Effector memory CD4-positive, alpha-beta T cell (primary cell): ENCODE measurements at regions not wholly inside any gene's neighbourhood (a gene's known extent, or its start where the extent isn't known, plus 50 kb on each side); places are given as distances from the start of the nearest gene placed in this dataset.

Experiments used
- DNase-seq, 3 donors: peaks; one replicate each; pipeline ENCODE4 v3.0.0-alpha.2; 2020
- H3K27ac ChIP-seq: 2 replicates; pipeline ENCODE4 v1.7.0; 2013; ENCODE audit warnings: mild to moderate bottlenecking, low read length, moderate library complexity; ENCODE audit not compliant: insufficient read depth, poor library complexity, severe bottlenecking
- H3K27me3 ChIP-seq: replicated peaks from 2 replicates; pipeline ENCODE4 v1.7.0; 2013; ENCODE audit warnings: mild to moderate bottlenecking, low read length; ENCODE audit not compliant: insufficient read depth, control insufficient read depth, poor library complexity, severe bottlenecking
- H3K36me3 ChIP-seq: 2 replicates; pipeline ENCODE4 v1.7.0; 2013; ENCODE audit warnings: mild to moderate bottlenecking, low read length, moderate library complexity; ENCODE audit not compliant: control insufficient read depth, insufficient read depth
- H3K4me1 ChIP-seq: 2 replicates; pipeline ENCODE4 v1.7.0; 2013; ENCODE audit warnings: low read length, mild to moderate bottlenecking; ENCODE audit not compliant: control insufficient read depth, insufficient read depth, poor library complexity, severe bottlenecking
- H3K4me3 ChIP-seq: 2 replicates; pipeline ENCODE4 v1.7.0; 2013; ENCODE audit warnings: low read length, low read depth, mild to moderate bottlenecking; ENCODE audit not compliant: insufficient read depth, poor library complexity, severe bottlenecking
- H3K9me3 ChIP-seq: 2 replicates; pipeline ENCODE4 v1.7.0; 2013; ENCODE audit warnings: mild to moderate bottlenecking, low read length, moderate library complexity; ENCODE audit not compliant: control insufficient read depth

- DNase-seq = no peak
- Histone ChIP-seq H3K27ac (no peak overlapping the region), H3K27me3 (no peaks in the 10 kb centered on the region), H3K36me3 (no peaks in the 10 kb centered on the region), H3K9me3 (no peaks in the 10 kb centered on the region), H3K4me3 (no peak overlapping the region), H3K4me1 (no peaks in the 10 kb centered on the region)
Measured at GRCh38 chr2:220215785-220216184, 588.4 kb downstream of the SLC4A3 start.

GRCh38 chr2:220219371-220219770 lies 591.9 kb downstream of the SLC4A3 start:
- Histone ChIP-seq H3K4me1 (no peaks in the 10 kb centered on the region), H3K36me3 (no peaks in the 10 kb centered on the region), H3K27ac (no peak overlapping the region), H3K27me3 (no peaks in the 10 kb centered on the region), H3K9me3 (no peaks in the 10 kb centered on the region), H3K4me3 (no peak overlapping the region)
- no peak for DNase-seq

DNA sequence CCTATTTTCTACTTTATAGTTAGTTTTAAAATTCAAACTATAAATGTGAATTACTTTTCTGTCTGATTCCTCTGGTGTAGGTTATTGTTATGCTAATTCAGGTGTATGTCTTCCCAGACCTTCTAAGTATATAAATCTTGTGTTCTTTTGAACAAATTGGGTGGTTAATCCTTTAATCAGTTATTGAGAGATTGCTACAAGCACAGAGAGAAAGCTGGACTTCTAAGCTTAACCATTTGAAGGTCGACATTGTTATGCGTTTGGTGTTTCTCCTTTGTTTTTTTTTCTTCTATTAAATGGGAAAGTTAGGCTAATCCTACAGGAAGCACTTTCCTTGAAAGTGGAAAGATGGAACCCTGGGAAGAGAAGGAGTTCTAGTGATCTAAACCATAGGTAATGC lies 592.6 kb downstream of the SLC4A3 start:
- Histone ChIP-seq H3K36me3 (no peaks in the 10 kb centered on the region), H3K4me1 (no peaks in the 10 kb centered on the region), H3K9me3 (no peaks in the 10 kb centered on the region), H3K27ac (no peak overlapping the region), H3K27me3 (no peaks in the 10 kb centered on the region), H3K4me3 (no peak overlapping the region)
- no peak for DNase-seq

DNA sequence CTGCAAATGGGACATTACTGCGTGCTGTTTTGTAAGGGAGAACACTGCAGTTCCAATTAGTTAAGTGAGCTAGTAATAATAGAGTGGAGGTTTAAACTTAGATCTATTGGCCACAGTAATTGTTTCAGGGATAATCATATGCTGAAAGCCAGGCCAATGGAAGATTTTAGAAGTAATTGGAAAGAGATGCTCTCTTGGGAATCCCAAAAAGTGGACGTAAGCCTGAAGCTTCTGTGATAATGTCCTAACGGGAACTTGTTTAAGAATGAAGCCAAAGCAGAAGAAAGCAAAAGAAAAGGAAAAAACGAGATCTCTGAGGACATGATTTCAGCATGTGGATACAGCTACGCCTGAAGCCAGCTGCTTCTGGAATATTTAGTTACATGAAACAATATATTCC lies 594.6 kb downstream of the SLC4A3 start:
- Histone ChIP-seq H3K27me3 (no peaks in the 10 kb centered on the region), H3K9me3 (no peaks in the 10 kb centered on the region), H3K36me3 (no peaks in the 10 kb centered on the region), H3K4me3 (no peak overlapping the region), H3K4me1 (no peaks in the 10 kb centered on the region), H3K27ac (no peak overlapping the region)
- no peak for DNase-seq

DNA sequence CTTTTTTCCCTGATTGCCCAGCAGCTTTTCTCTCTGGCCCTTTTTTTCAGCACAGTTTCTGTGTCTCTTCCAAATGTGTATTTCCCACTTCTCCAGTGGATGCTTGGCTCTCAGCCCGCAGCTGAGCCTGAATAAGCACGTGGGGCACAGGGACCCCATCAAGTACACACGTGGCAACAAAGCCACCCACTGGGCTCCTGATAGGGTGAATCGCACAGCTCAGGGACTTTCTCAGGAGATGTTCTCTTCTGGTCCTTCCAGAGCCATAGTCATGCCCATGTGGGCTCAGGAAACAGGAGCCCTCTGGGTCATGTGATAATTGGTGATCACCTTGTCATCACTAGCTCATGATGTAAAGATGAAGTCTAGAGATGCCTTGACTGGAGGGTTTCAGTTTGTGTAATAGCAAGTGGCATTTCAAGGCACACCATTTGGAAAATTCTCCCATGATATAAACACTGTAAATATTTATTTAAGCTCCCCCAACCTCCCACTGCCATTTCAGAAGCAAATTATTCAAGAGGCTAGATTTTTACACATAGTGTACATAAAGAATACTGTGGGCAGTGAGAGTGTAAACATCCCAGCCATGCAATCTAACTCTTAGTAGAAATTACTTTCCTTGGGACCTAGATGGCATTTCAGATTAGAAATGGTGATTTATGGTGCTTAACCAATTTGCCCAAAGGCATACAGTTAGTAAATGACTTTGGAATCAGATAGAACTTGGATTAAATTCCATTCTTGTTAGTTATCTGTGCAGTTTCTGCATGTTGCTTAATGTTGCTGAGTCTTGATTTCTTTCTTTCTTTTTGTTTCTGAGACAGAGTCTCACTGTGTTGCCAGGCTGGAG lies 597.5 kb downstream of the SLC4A3 start:
- DNase-seq = no peak
- H3K27ac ChIP-seq = no peak overlapping the region
- H3K27me3 ChIP-seq = no peaks in the 10 kb centered on the region

GRCh38 chr2:220226076-220226475 lies 598.6 kb downstream of the SLC4A3 start:
- no peaks in the 10 kb centered on the region for H3K4me1 ChIP-seq
- no peaks in the 10 kb centered on the region for H3K9me3 ChIP-seq
- no peaks in the 10 kb centered on the region for H3K36me3 ChIP-seq
- H3K27ac ChIP-seq = no peak overlapping the region
- no peak overlapping the region for H3K4me3 ChIP-seq
- DNase-seq = no peak
- H3K27me3 ChIP-seq = no peaks in the 10 kb centered on the region

More for the DNA sequence above, 597.5 kb downstream of the SLC4A3 start:
- Histone ChIP-seq H3K4me1 (no peaks in the 10 kb centered on the region), H3K36me3 (no peaks in the 10 kb centered on the region), H3K4me3 (no peak overlapping the region), H3K9me3 (no peaks in the 10 kb centered on the region)

DNA sequence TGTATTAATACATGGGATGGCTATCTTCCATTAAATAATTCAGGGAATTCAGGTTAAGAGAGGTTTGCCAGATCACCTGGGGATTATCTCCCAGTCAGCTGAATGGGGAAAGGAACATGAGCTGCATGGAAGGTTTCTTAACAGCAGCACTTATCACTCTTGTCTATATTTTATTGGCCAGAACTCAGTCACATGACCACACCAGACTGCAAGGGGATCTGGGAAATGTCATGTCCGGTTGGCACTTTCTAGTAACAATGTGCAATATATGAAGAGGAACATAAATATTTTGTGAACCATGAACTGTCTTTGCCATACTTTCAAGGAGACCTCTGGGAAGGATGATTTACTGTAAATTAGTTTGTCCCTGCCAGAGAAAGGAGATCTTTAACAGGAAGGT lies 599.1 kb downstream of the SLC4A3 start:
- H3K4me1 ChIP-seq = no peaks in the 10 kb centered on the region
- H3K36me3 ChIP-seq = no peaks in the 10 kb centered on the region
- no peak for DNase-seq
- no peak overlapping the region for H3K27ac ChIP-seq
- H3K27me3 ChIP-seq = no peaks in the 10 kb centered on the region
- no peaks in the 10 kb centered on the region for H3K9me3 ChIP-seq
- H3K4me3 ChIP-seq = no peak overlapping the region

DNA sequence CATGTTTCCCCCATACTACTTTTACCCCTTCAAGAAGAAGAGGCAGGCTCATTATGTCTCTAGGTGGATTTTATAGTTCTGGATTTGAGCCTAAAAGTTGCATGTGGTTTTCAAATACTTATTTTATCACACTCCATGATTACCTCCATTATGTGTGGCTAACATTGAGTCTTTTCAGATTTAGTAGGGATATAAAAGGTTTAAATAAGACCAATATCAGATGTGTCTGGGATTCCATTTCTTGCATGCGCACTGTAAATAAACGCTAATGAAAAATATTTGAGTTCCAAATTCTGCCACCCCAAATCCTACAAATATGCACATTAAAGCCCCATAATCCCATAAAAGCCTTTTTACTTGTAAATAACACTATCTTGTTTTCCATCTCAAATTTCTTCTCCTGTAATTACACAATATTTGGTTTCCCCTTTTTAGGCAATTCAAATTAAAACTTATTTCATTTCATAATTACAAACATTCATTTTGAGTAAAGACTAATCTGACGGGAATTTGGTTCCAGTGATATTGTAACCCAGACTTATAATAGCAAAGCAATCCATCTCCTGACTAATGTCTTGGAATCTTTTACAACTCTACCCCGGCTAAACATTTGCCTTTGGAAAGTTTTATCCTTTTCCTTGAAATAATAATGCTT lies 600.0 kb downstream of the SLC4A3 start:
- Histone ChIP-seq H3K9me3 (no peaks in the 10 kb centered on the region), H3K27me3 (no peaks in the 10 kb centered on the region), H3K27ac (no peak overlapping the region), H3K36me3 (no peaks in the 10 kb centered on the region), H3K4me3 (no peak overlapping the region), H3K4me1 (no peaks in the 10 kb centered on the region)
- no peak for DNase-seq

GRCh38 chr2:220228310-220229006 lies 601.0 kb downstream of the SLC4A3 start:
- H3K36me3 ChIP-seq = no peaks in the 10 kb centered on the region
- DNase-seq = no peak
- H3K9me3 ChIP-seq = no peaks in the 10 kb centered on the region
- no peak overlapping the region for H3K27ac ChIP-seq
- H3K4me3 ChIP-seq = no peak overlapping the region
- no peaks in the 10 kb centered on the region for H3K4me1 ChIP-seq
- H3K27me3 ChIP-seq = no peaks in the 10 kb centered on the region

DNA sequence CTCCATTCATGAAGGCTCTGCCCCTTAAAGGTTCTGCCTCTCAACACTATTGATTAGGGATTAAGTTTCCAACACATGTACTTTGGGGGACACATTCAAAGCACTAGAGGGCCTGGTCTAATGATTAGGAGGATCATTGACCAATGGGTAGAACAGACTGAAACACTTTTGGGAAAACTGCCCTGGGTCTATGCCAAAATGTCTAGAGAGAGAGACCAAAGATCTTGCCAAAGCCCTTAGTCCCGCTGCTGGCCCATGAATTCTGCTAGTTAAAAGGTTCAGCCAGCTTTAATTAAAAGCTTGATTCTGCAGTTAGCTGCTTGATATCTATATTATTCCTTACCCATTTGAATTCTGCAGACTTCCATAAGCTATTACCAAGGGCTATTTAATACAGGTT lies 613.2 kb downstream of the SLC4A3 start:
- no peaks in the 10 kb centered on the region for H3K4me1 ChIP-seq

More for the DNA sequence above, 613.2 kb downstream of the SLC4A3 start:
- Histone ChIP-seq H3K27me3 (no peaks in the 10 kb centered on the region), H3K4me3 (no peak overlapping the region), H3K27ac (no peak overlapping the region), H3K36me3 (no peaks in the 10 kb centered on the region), H3K9me3 (no peaks in the 10 kb centered on the region)
- no peak for DNase-seq
